CD14-positive monocyte (primary cell): ENCODE measurements at regions not wholly inside any gene's neighbourhood (a gene's known extent, or its start where the extent isn't known, plus 50 kb on each side); places are given as distances from the start of the nearest gene placed in this dataset.

Experiments
- DNase-seq, 3 donors: peaks; one replicate each; pipeline ENCODE4 v3.0.0-alpha.2; 2011 to 2022
- H2AFZ ChIP-seq: 2 replicates; pipeline ENCODE4 v1.6.0; 2012; ENCODE audit warnings: mild to moderate bottlenecking, low read depth, low read length, inconsistent platforms; ENCODE audit not compliant: insufficient read depth, poor library complexity, severe bottlenecking
- H3K27ac ChIP-seq, 2 donors: 1 replicate in 1 of 2; 2 replicates in 1 of 2; pipeline ENCODE4 v1.5.1; 2012 to 2013; ENCODE audit warnings: low read length in 2 of 2, control low read depth in 1 of 2, inconsistent platforms in 1 of 2, low read depth in 1 of 2, mild to moderate bottlenecking in 1 of 2
- H3K27me3 ChIP-seq, 2 donors: one replicate each; pipeline versions ENCODE4 v1.6.0 to v1.6.1; 2011 to 2013; ENCODE audit warnings: low read length in 2 of 2; ENCODE audit not compliant: control insufficient read depth in 2 of 2, insufficient read depth in 2 of 2
- H3K36me3 ChIP-seq, 2 donors: replicated peaks in 1 of 2; 1 replicate in 1 of 2; 2 replicates in 1 of 2; pipeline versions ENCODE4 v1.5.1 to v1.6.1; 2012 to 2013; ENCODE audit warnings: low read length in 2 of 2, control low read depth in 1 of 2, inconsistent platforms in 1 of 2, mild to moderate bottlenecking in 1 of 2; ENCODE audit not compliant: insufficient read depth in 2 of 2, control insufficient read depth in 1 of 2
- H3K4me1 ChIP-seq, 2 donors: 1 replicate in 1 of 2; 2 replicates in 1 of 2; pipeline versions ENCODE4 v1.5.1 to v1.6.1; 2012 to 2013; ENCODE audit warnings: low read length in 2 of 2, control low read depth in 1 of 2, inconsistent platforms in 1 of 2, mild to moderate bottlenecking in 1 of 2, moderate library complexity in 1 of 2; ENCODE audit not compliant: insufficient read depth in 2 of 2, control insufficient read depth in 1 of 2
- H3K4me2 ChIP-seq: replicated peaks from 2 replicates; pipeline ENCODE3; 2012; ENCODE audit warnings: low read length, moderate library complexity, mild to moderate bottlenecking; ENCODE audit not compliant: poor library complexity, severe bottlenecking; ENCODE audit errors: extremely low read depth
- H3K4me3 ChIP-seq, 3 experiments: fragments of 200-600 bp in 1 of 3; sonication (generic) in 1 of 3; replicated peaks in 1 of 3; 1 replicate in 2 of 3; 2 replicates in 1 of 3; pipeline ENCODE4 v1.5.1; 2011 to 2013; ENCODE audit warnings: low read length in 3 of 3, mild to moderate bottlenecking in 3 of 3, control low read depth in 2 of 3, low read depth in 2 of 3, inconsistent platforms in 1 of 3, moderate library complexity in 1 of 3
- H3K79me2 ChIP-seq: 2 replicates; pipeline ENCODE4 v1.6.0; 2012; ENCODE audit warnings: mild to moderate bottlenecking, control low read depth, inconsistent platforms, low read length, moderate library complexity; ENCODE audit not compliant: insufficient read depth
- H3K9ac ChIP-seq: 2 replicates; pipeline ENCODE4 v1.6.0; 2017; ENCODE audit warnings: low read length, mild to moderate bottlenecking; ENCODE audit not compliant: insufficient read depth, poor library complexity, severe bottlenecking
- H3K9me3 ChIP-seq, 2 donors: replicated peaks in 1 of 2; 1 replicate in 1 of 2; 2 replicates in 1 of 2; pipeline versions ENCODE4 v1.5.1 to v1.6.1; 2012 to 2013; ENCODE audit warnings: low read length in 2 of 2, control low read depth in 1 of 2; ENCODE audit not compliant: control insufficient read depth in 1 of 2, insufficient read depth in 1 of 2
- H4K20me1 ChIP-seq: 2 replicates; pipeline ENCODE4 v1.6.0; 2012; ENCODE audit warnings: mild to moderate bottlenecking, low read length, control low read depth, moderate library complexity; ENCODE audit not compliant: insufficient read depth
- H3K27ac Mint-ChIP-seq, 7 donors: one replicate each; pipeline ENCODE4 v1.8.0; 2020; ENCODE audit warnings: mild to moderate bottlenecking in 7 of 7, mixed read lengths in 7 of 7, moderate library complexity in 6 of 7, inconsistent platforms in 2 of 7
- H3K27me3 Mint-ChIP-seq, 3 donors: one replicate each; pipeline ENCODE4 v1.8.0; 2021 to 2022; ENCODE audit warnings: low read depth in 3 of 3, mild to moderate bottlenecking in 3 of 3, mixed read lengths in 3 of 3, moderate library complexity in 3 of 3, inconsistent platforms in 1 of 3
- H3K36me3 Mint-ChIP-seq, 2 donors: one replicate each; pipeline ENCODE4 v1.8.0; 2020; ENCODE audit warnings: mixed read lengths in 2 of 2, inconsistent platforms in 1 of 2, mild to moderate bottlenecking in 1 of 2
- H3K4me1 Mint-ChIP-seq: one replicate; pipeline ENCODE4 v1.8.0; 2020; ENCODE audit warnings: mild to moderate bottlenecking, mixed read lengths
- H3K4me3 Mint-ChIP-seq, 2 donors: one replicate each; pipeline ENCODE4 v1.8.0; 2020; ENCODE audit warnings: mild to moderate bottlenecking in 2 of 2, mixed read lengths in 2 of 2, moderate library complexity in 1 of 2
- H3K9me3 Mint-ChIP-seq, 7 donors: one replicate each; pipeline ENCODE4 v1.8.0; 2020 to 2022; ENCODE audit warnings: mixed read lengths in 7 of 7, mild to moderate bottlenecking in 6 of 7, moderate library complexity in 6 of 7, inconsistent platforms in 2 of 7
- CTCF ChIP-seq: fragments of 200-600 bp; IDR thresholded peaks from one replicate; pipeline ENCODE4 v1.8.0; 2022; ENCODE audit warnings: antibody characterized with exemption, mild to moderate bottlenecking
- WGBS: methylation state at CpG from one replicate; pipeline ENCODE4 v1.1.5; 2013; ENCODE audit warnings: missing lambda C conversion rate; ENCODE audit not compliant: insufficient coverage; 5-methylcytosine and 5-hydroxymethylcytosine counted together
- intact Hi-C, 2 donors: fragments of 100-400 bp; cut with micrococcal nuclease; formaldehyde crosslinking; loops; one replicate each; pipeline versions ENCODE4 v1.15.0 to v1.15.1; 2023

GRCh38 chr4:62550121-62550520, 1350.0 kb downstream of the ADGRL3 start:
- no peak for TF ChIP-seq CTCF
- no peak overlapping the region for H3K4me3 ChIP-seq
- no peak overlapping the region for H2AFZ ChIP-seq
- no peaks in the 10 kb centered on the region for H3K9me3 ChIP-seq
- peaks cover 0 to 3% (median 0%) of the 10 kb centered on the region in 7 donors for H3K9me3 Mint-ChIP-seq
- DNase-seq = no peak
- H3K36me3 ChIP-seq = no peaks in the 10 kb centered on the region
- H3K36me3 Mint-ChIP-seq = no peaks in the 10 kb centered on the region
- no peaks in the 10 kb centered on the region for H4K20me1 ChIP-seq
- H3K27me3 Mint-ChIP-seq = peaks cover 0 to 3% (median 1%) of the 10 kb centered on the region in 3 donors
- no peaks in the 10 kb centered on the region for H3K4me1 Mint-ChIP-seq
- no peak overlapping the region for H3K4me3 Mint-ChIP-seq
- H3K4me1 ChIP-seq = no peaks in the 10 kb centered on the region
- intact Hi-C loops = no loop called here
- no CpG with 5 or more reads among the region's 2 CpGs for WGBS
- no peaks in the 10 kb centered on the region for H3K27me3 ChIP-seq
- no peaks in the 10 kb centered on the region for H3K79me2 ChIP-seq
- no peak overlapping the region for H3K27ac ChIP-seq
- no peak overlapping the region for H3K4me2 ChIP-seq
- no peak overlapping the region for H3K9ac ChIP-seq
- no peak overlapping the region for H3K27ac Mint-ChIP-seq

GRCh38 chr4:62549601-62550000, 1349.5 kb downstream of the ADGRL3 start:
- H3K9me3 Mint-ChIP-seq = peaks cover 0 to 3% (median 0%) of the 10 kb centered on the region in 7 donors

More at GRCh38 chr4:62549601-62550000, 1349.5 kb downstream of the ADGRL3 start:
- H3K4me1 Mint-ChIP-seq = no peaks in the 10 kb centered on the region
- TF ChIP-seq CTCF = no peak
- Histone ChIP-seq H3K4me3 (no peak overlapping the region), H3K27ac (no peak overlapping the region), H3K9me3 (no peaks in the 10 kb centered on the region), H3K36me3 (no peaks in the 10 kb centered on the region), H3K79me2 (no peaks in the 10 kb centered on the region), H3K4me1 (no peaks in the 10 kb centered on the region), H3K9ac (no peak overlapping the region), H4K20me1 (no peaks in the 10 kb centered on the region), H3K27me3 (no peaks in the 10 kb centered on the region), H3K4me2 (no peak overlapping the region), H2AFZ (no peak overlapping the region)
- intact Hi-C loops = no loop called here
- DNase-seq = no peak
- no peak overlapping the region for H3K4me3 Mint-ChIP-seq
- H3K27ac Mint-ChIP-seq = no peak overlapping the region
- H3K27me3 Mint-ChIP-seq = peaks cover 0 to 3% (median 1%) of the 10 kb centered on the region in 3 donors
- no peaks in the 10 kb centered on the region for H3K36me3 Mint-ChIP-seq
- no CpG with 5 or more reads among the region's 1 CpG for WGBS
